ENCODE measurements at regions not wholly inside any gene's neighbourhood (a gene's known extent, or its start where the extent isn't known, plus 50 kb on each side); places are given as distances from the start of the nearest gene placed in this dataset.

- TF ChIP-seq CTCF (IDR thresholded peaks at IDR 0.05), result no peak
- no peak for TF ChIP-seq POLR2A (IDR thresholded peaks at IDR 0.05)
Measured at GRCh38 chr17:73840829-73841228, 196.6 kb upstream of the SDK2 start.

All from body of pancreas (tissue), 4 donors.